ENCODE measurements at regions not wholly inside any gene's neighbourhood (a gene's known extent, or its start where the extent isn't known, plus 50 kb on each side); places are given as distances from the start of the nearest gene placed in this dataset.
"Not testable (repeated sequence)": the region's sequence is repeated elsewhere in the genome, so short reads cannot be mapped to it uniquely, and the experiment has no call there.

- no peaks in the 10 kb centered on the region for H3K27me3 Mint-ChIP-seq
- H3K36me3 Mint-ChIP-seq (ENCODE audit: low read depth), result no peaks in the 10 kb centered on the region
- H3K4me3 Mint-ChIP-seq, result no peak overlapping the region
- H3K27ac Mint-ChIP-seq, result no peak overlapping the region
- DNase-seq, result no peak
- CTCF ChIA-PET, result no interaction called here
- POLR2A ChIA-PET, result no interaction called here
- H3K9me3 Mint-ChIP-seq, result no peaks in the 10 kb centered on the region
- no peaks in the 10 kb centered on the region for H3K4me1 Mint-ChIP-seq
Measured at GRCh38 chr4:30028826-30029225, 691.3 kb upstream of the PCDH7 start.

DNA sequence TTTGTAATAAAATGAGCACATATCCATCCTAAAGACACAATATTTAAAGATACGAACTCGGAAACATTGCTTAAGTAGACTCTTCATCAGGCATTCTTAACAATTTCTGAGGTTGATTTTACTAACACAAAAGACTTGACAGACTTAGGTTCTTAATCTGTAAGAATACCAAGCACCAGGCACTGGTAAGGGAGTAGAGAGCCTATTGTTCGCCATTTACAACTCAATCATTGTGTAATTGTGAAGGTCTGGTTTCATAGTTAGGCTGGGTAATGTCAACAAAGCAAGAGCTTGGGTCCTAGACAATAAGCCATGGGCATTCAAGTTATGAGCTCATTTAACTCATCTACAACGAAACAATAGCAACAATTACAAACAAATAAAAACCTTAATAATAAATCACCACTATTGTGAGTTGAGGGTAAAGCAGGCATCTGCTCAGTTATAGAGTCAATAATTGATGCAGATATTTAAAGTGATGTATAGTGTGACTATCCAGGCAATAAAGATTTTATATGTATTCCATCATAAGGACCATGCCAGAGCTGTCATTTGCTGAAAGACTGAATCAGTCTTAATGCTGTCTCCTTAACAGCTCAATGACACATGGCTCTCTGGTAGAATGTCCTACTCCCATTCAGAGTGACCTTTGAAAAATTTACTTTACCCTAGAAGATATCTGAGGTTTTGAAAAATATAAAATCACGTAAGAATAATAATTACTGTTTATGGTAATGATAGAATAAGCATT lies 664.0 kb upstream of the PCDH7 start:
- Mint-ChIP-seq H3K9me3 (peaks cover 9% of the 10 kb centered on the region), H3K36me3 (ENCODE audit: low read depth) (no peaks in the 10 kb centered on the region), H3K27ac (no peak overlapping the region), H3K4me1 (no peaks in the 10 kb centered on the region), H3K27me3 (no peaks in the 10 kb centered on the region), H3K4me3 (no peak overlapping the region)
- POLR2A ChIA-PET, result no interaction called here
- CTCF ChIA-PET, result no interaction called here
- DNase-seq, result no peak

DNA sequence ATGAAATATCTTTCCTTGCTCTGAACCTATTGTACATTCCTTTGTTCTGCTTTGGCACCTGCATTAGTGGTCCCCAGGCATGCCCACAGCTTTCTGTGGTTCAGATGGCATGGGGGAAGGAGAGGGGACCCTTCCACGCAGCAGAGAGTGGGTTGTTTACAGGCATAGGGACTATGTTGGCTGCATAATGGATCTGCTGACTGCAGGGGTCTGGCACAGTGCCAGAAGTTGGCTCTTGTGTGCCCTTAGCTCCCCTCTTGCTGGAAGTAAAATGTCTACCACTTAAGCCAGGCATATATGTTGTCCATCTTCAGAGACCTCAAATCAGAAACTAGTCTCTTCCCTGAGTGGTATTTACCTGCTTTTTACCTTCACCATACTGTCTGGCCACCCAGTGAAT lies 651.9 kb upstream of the PCDH7 start:
- no peak for DNase-seq
- CTCF ChIA-PET, result no interaction called here
- Mint-ChIP-seq H3K27ac (no peak overlapping the region), H3K4me1 (no peaks in the 10 kb centered on the region), H3K4me3 (no peak overlapping the region), H3K9me3 (peaks cover 11% of the 10 kb centered on the region), H3K27me3 (no peaks in the 10 kb centered on the region), H3K36me3 (ENCODE audit: low read depth) (no peaks in the 10 kb centered on the region)
- POLR2A ChIA-PET, result no interaction called here

DNA sequence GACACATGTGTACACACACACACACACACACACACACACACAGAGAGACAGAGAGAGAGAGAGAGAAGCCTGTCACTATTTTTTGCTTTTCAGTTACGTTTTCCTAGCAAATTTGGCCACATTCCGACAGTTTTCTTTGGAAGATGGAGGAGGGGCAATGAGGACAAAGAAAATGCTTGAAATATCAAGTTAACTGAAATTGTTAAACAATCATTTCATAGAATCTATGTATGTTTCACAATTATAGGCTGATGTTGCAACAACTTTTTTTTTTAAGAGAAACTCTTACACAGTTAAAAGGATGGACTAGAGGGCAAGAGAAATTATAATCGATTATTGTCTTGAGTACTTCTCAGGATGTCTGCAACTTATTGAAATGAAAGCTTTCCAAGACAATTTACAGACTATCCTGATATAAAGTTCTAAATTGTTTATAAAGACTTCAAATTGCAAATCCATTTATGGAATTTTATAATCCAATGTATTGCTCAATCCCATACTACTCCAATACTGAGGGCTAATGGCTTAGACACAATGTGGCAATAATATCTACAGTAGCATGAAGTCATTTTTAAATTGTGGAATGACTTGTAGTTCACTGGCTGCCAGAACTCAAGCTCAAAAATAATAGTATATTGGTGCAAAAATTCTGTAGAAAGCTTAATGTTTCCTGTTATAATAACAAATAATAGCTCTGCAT lies 647.0 kb upstream of the PCDH7 start:
- H3K27ac Mint-ChIP-seq, result no peak overlapping the region
- no peaks in the 10 kb centered on the region for H3K36me3 Mint-ChIP-seq (ENCODE audit: low read depth)
- H3K4me3 Mint-ChIP-seq, result no peak overlapping the region
- H3K27me3 Mint-ChIP-seq, result no peaks in the 10 kb centered on the region
- no peak for DNase-seq
- POLR2A ChIA-PET, result no interaction called here
- H3K4me1 Mint-ChIP-seq, result no peaks in the 10 kb centered on the region
- CTCF ChIA-PET, result no interaction called here
- peaks cover 19% of the 10 kb centered on the region for H3K9me3 Mint-ChIP-seq

DNA sequence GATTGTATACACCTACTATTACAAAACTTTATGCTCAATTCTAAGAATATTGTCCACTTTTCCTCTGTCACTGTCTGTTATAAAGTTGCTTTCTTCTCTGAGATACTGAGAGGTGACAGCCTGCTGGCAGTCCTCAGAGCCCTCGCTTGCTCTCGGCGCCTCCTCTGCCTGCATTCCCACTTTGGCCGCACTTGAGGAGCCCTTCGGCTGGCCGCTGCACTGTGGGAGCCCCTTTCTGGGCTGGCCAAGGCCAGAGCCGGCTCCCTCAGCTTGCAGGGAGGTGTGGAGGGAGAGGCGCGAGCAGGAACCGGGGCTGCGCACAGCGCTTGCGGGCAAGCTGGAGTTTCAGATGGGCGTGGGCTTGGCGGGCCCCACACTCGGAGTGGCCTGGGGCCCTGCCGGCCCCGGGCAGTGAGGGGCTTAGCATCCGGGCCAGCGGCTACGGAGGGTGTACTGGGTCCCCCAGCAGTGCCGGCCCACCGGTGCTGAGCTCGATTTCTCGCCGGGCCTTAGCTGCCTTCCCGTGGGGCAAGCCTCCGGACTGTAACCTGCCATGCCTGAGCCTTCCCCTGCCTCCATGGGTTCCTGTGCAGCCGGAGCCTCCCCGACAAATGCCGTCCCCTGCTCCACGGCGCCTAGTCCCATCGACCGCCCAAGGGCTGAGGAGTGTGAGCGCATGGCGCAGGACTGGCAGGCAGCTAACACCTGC lies 627.6 kb upstream of the PCDH7 start:
- DNase-seq, result not testable (repeated sequence)

DNA sequence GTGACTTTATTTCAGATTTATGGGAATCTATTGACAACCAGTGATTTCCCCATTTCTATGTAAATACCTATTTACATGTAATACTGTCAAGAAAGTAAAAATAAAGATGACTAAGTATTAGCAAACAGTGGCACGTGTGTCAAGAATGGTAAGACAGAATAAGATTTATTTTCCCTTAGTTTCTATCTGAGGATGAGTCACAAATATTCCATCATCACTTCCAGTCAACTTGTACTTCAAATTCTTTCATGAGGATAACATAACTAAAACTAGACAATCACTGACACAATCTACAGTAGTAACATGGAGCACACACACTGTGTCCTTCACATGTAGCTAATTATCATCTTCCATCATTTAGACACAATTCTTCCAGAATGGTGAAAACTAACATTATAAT lies 625.3 kb upstream of the PCDH7 start:
- Mint-ChIP-seq H3K27ac (no peak overlapping the region), H3K9me3 (peaks cover 16% of the 10 kb centered on the region), H3K36me3 (ENCODE audit: low read depth) (no peaks in the 10 kb centered on the region), H3K4me3 (no peak overlapping the region), H3K4me1 (no peaks in the 10 kb centered on the region), H3K27me3 (no peaks in the 10 kb centered on the region)
- ChIA-PET CTCF (no interaction called here), POLR2A (no interaction called here)
- no peak for DNase-seq

More for the DNA sequence above, 627.6 kb upstream of the PCDH7 start:
- H3K27ac Mint-ChIP-seq; CTCF ChIA-PET; H3K27me3 Mint-ChIP-seq; POLR2A ChIA-PET; H3K4me3 Mint-ChIP-seq; H3K4me1 Mint-ChIP-seq; H3K36me3 Mint-ChIP-seq (ENCODE audit: low read depth): not testable (repeated sequence)
- H3K9me3 Mint-ChIP-seq, result peaks cover 18% of the 10 kb centered on the region

- no peak for DNase-seq
- Mint-ChIP-seq H3K9me3 (peaks cover 10% of the 10 kb centered on the region), H3K36me3 (ENCODE audit: low read depth) (no peaks in the 10 kb centered on the region), H3K4me3 (no peak overlapping the region), H3K27me3 (no peaks in the 10 kb centered on the region), H3K4me1 (no peaks in the 10 kb centered on the region), H3K27ac (no peak overlapping the region)
- CTCF ChIA-PET, result no interaction called here
- POLR2A ChIA-PET, result no interaction called here
Measured at GRCh38 chr4:30103455-30103854, 616.7 kb upstream of the PCDH7 start.

DNA sequence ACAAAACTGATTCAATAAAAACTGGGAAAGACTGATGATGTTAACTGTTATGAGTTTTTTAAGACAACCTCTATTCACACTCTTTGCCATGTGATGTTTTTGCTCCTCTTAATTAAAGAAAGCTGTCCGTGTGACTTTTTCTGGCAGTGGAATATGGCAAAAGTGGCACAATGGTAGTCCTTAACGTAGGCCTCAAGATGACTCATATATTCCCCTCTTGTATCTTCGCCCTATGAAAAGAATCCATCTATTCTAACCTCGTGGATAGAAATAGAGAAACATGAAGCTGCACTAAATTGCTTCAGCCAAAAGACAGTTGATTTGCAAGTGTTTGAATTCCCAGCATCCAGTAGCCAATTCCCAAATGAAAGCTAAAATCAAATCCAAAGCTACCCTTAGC lies 603.8 kb upstream of the PCDH7 start:
- Mint-ChIP-seq H3K27me3 (no peaks in the 10 kb centered on the region), H3K4me3 (no peak overlapping the region), H3K36me3 (ENCODE audit: low read depth) (no peaks in the 10 kb centered on the region), H3K27ac (no peak overlapping the region), H3K9me3 (peaks cover 9% of the 10 kb centered on the region), H3K4me1 (no peaks in the 10 kb centered on the region)
- CTCF ChIA-PET, result no interaction called here
- DNase-seq, result no peak
- POLR2A ChIA-PET, result no interaction called here

GRCh38 chr4:30117433-30117832 lies 602.7 kb upstream of the PCDH7 start:
- no peak overlapping the region for H3K4me3 Mint-ChIP-seq
- ChIA-PET CTCF (no interaction called here), POLR2A (no interaction called here)
- no peaks in the 10 kb centered on the region for H3K4me1 Mint-ChIP-seq
- no peak overlapping the region for H3K27ac Mint-ChIP-seq
- peaks cover 11% of the 10 kb centered on the region for H3K9me3 Mint-ChIP-seq
- H3K27me3 Mint-ChIP-seq, result no peaks in the 10 kb centered on the region
- DNase-seq, result no peak
- no peaks in the 10 kb centered on the region for H3K36me3 Mint-ChIP-seq (ENCODE audit: low read depth)

DNA sequence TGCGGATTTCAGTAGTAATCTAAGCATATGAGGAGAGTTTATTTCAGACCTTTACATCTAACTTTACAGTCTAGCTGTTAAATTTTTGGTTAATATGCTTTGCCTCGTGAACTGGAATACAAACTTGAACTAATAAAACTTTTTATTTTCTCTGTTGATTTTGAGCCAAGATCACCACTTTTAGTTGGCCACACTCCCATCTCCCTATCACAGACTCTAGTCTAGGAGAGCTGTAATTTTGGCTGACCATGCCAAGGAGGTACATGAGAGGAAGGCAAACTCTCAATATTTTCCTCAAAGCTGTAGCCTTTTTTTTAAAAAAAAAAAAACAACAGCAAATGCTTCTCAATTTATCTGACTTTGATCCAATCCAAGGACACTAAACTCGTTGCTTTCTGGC lies 597.5 kb upstream of the PCDH7 start:
- Mint-ChIP-seq H3K27me3 (no peaks in the 10 kb centered on the region), H3K4me3 (no peak overlapping the region), H3K4me1 (no peaks in the 10 kb centered on the region), H3K9me3 (peaks cover 4% of the 10 kb centered on the region), H3K36me3 (ENCODE audit: low read depth) (no peaks in the 10 kb centered on the region), H3K27ac (no peak overlapping the region)
- POLR2A ChIA-PET, result no interaction called here
- DNase-seq, result no peak
- CTCF ChIA-PET, result no interaction called here

DNA sequence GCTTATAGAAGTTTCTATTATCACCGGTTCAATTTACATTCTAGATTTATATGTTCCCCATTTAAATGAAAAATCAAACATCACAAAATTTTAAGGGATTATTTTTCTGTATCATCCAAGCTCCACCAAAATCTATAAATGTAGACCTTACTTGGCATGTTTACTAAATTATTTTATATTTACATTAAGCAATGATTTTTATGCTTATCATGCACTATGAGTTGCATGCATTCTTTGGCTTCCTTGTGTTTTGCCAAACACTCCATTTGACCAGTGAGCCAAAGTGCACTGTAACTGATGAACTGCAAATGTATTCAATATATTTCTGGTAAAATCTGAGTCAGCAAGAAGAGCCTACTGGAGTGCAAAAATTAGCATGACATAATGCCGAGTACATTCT lies 595.5 kb upstream of the PCDH7 start:
- H3K9me3 Mint-ChIP-seq; POLR2A ChIA-PET; H3K36me3 Mint-ChIP-seq (ENCODE audit: low read depth); DNase-seq; H3K27me3 Mint-ChIP-seq; H3K4me1 Mint-ChIP-seq; H3K27ac Mint-ChIP-seq; H3K4me3 Mint-ChIP-seq; CTCF ChIA-PET: not testable (repeated sequence)

- peaks cover 9% of the 10 kb centered on the region for H3K9me3 Mint-ChIP-seq
- ChIA-PET CTCF (no interaction called here), POLR2A (no interaction called here)
- DNase-seq, result no peak
- H3K4me3 Mint-ChIP-seq, result no peak overlapping the region
- H3K4me1 Mint-ChIP-seq, result no peaks in the 10 kb centered on the region
- no peak overlapping the region for H3K27ac Mint-ChIP-seq
- H3K27me3 Mint-ChIP-seq, result no peaks in the 10 kb centered on the region
- H3K36me3 Mint-ChIP-seq (ENCODE audit: low read depth), result no peaks in the 10 kb centered on the region
Measured at GRCh38 chr4:30125868-30126267, 594.3 kb upstream of the PCDH7 start.

DNA sequence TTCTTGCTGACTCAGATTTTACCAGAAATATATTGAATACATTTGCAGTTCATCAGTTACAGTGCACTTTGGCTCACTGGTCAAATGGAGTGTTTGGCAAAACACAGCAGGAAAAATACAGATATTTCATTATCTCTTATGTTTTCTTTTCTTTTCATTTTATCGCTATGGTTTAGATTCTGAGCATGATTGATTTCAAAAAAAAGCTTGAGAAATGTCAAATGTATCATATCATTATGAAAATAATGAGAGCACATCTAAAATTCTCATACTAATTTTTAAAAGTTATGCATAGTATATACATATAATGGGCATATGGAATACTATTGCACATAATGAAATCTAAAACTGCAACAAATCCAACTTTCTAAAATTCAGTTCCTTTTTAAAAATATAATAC lies 593.8 kb upstream of the PCDH7 start:
- no peaks in the 10 kb centered on the region for H3K4me1 Mint-ChIP-seq
- no peaks in the 10 kb centered on the region for H3K36me3 Mint-ChIP-seq (ENCODE audit: low read depth)
- no peaks in the 10 kb centered on the region for H3K27me3 Mint-ChIP-seq
- no peak for DNase-seq
- ChIA-PET CTCF (no interaction called here), POLR2A (no interaction called here)
- no peak overlapping the region for H3K4me3 Mint-ChIP-seq
- H3K27ac Mint-ChIP-seq, result no peak overlapping the region
- peaks cover 9% of the 10 kb centered on the region for H3K9me3 Mint-ChIP-seq

- H3K4me1 Mint-ChIP-seq, POLR2A ChIA-PET, CTCF ChIA-PET: not testable (repeated sequence)
Measured at GRCh38 chr4:30148828-30149227, 571.3 kb upstream of the PCDH7 start.

More at GRCh38 chr4:30148828-30149227, 571.3 kb upstream of the PCDH7 start:
- not testable (repeated sequence) for H3K27me3 Mint-ChIP-seq; H3K4me3 Mint-ChIP-seq; DNase-seq; H3K36me3 Mint-ChIP-seq (ENCODE audit: low read depth); H3K27ac Mint-ChIP-seq
- peaks cover 15% of the 10 kb centered on the region for H3K9me3 Mint-ChIP-seq
